CD4-positive, CD25-positive, alpha-beta regulatory T cell (primary cell): ENCODE measurements at regions not wholly inside any gene's neighbourhood (a gene's known extent, or its start where the extent isn't known, plus 50 kb on each side); places are given as distances from the start of the nearest gene placed in this dataset.

Experiments used
- ATAC-seq, 2 donors: fragments of 150-1000 bp; cut with Tn5 transposase; one replicate each; pipeline ENCODE4 v1.10.0; 2021; ENCODE audit warnings: low read depth in 2 of 2, moderate number of reproducible peaks in 2 of 2, moderate library complexity in 1 of 2
- DNase-seq, 3 donors: peaks; one replicate each; pipeline versions ENCODE4 v3.0.0 to v3.0.0-alpha.2; 2012 to 2022; ENCODE audit warnings: mixed read lengths in 1 of 3
- H3K27ac ChIP-seq: one replicate; pipeline ENCODE4 v1.7.0; 2013; ENCODE audit warnings: mild to moderate bottlenecking, low read length; ENCODE audit not compliant: insufficient read depth, poor library complexity, severe bottlenecking
- H3K27me3 ChIP-seq: one replicate; pipeline ENCODE4 v1.7.0; 2013; ENCODE audit warnings: low read length; ENCODE audit not compliant: control insufficient read depth, insufficient read depth
- H3K36me3 ChIP-seq: one replicate; pipeline ENCODE4 v1.7.0; 2013; ENCODE audit warnings: mild to moderate bottlenecking, low read length, moderate library complexity; ENCODE audit not compliant: control insufficient read depth, insufficient read depth
- H3K4me1 ChIP-seq: 2 replicates; pipeline ENCODE4 v1.7.0; 2013; ENCODE audit warnings: mild to moderate bottlenecking, low read length; ENCODE audit not compliant: insufficient read depth, control insufficient read depth, poor library complexity, severe bottlenecking
- H3K4me3 ChIP-seq: one replicate; pipeline ENCODE4 v1.7.0; 2013; ENCODE audit warnings: low read depth, mild to moderate bottlenecking, low read length, moderate library complexity
- H3K9me3 ChIP-seq, 2 experiments: 1 replicate in 1 of 2; 2 replicates in 1 of 2; pipeline ENCODE4 v1.7.0; 2013; ENCODE audit warnings: low read length in 2 of 2, mild to moderate bottlenecking in 1 of 2, moderate library complexity in 1 of 2; ENCODE audit not compliant: control insufficient read depth in 2 of 2
- H3K27ac Mint-ChIP-seq, 3 donors: one replicate each; pipeline ENCODE4 v1.8.0; 2020 to 2022; ENCODE audit warnings: mild to moderate bottlenecking in 3 of 3, mixed read lengths in 3 of 3, moderate library complexity in 2 of 3
- H3K27me3 Mint-ChIP-seq: one replicate; pipeline ENCODE4 v1.8.0; 2022; ENCODE audit warnings: mild to moderate bottlenecking, mixed read lengths
- H3K36me3 Mint-ChIP-seq: one replicate; pipeline ENCODE4 v1.8.0; 2020; ENCODE audit warnings: mixed read lengths
- H3K4me1 Mint-ChIP-seq, 4 donors: one replicate each; pipeline ENCODE4 v1.8.0; 2020 to 2022; ENCODE audit warnings: mixed read lengths in 4 of 4, mild to moderate bottlenecking in 1 of 4
- H3K4me3 Mint-ChIP-seq, 4 donors: one replicate each; pipeline ENCODE4 v1.8.0; 2020 to 2022; ENCODE audit warnings: mild to moderate bottlenecking in 4 of 4, mixed read lengths in 4 of 4, moderate library complexity in 3 of 4
- H3K9me3 Mint-ChIP-seq, 7 donors: one replicate each; pipeline ENCODE4 v1.8.0; 2020 to 2022; ENCODE audit warnings: mixed read lengths in 7 of 7, mild to moderate bottlenecking in 3 of 7, moderate library complexity in 2 of 7

GRCh38 chr2:225120186-225120585, 77.9 kb upstream of the DOCK10 start:
- H3K4me1 ChIP-seq: no peaks in the 10 kb centered on the region
- no peak overlapping the region for H3K27ac ChIP-seq
- peaks cover 7% of the 10 kb centered on the region for H3K27me3 ChIP-seq
- no peak overlapping the region for H3K4me3 ChIP-seq
- no peaks in the 10 kb centered on the region for H3K36me3 ChIP-seq
- DNase-seq (no peak), ATAC-seq (no peak)
- H3K9me3 ChIP-seq: no peaks in the 10 kb centered on the region
- H3K27ac Mint-ChIP-seq: no peak overlapping the region
- H3K27me3 Mint-ChIP-seq: peaks cover 23% of the 10 kb centered on the region
- H3K36me3 Mint-ChIP-seq: no peaks in the 10 kb centered on the region
- peaks cover 0 to 2% (median 0%) of the 10 kb centered on the region in 7 donors for H3K9me3 Mint-ChIP-seq
- H3K4me1 Mint-ChIP-seq: peaks cover 0 to 5% (median under 1%) of the 10 kb centered on the region in 4 donors
- no peak overlapping the region for H3K4me3 Mint-ChIP-seq

GRCh38 chr2:225117051-225117716, 74.9 kb upstream of the DOCK10 start:
- DNase-seq (peak in 1 of 3 donors; percentile 2), ATAC-seq (no peak)
- H3K9me3 Mint-ChIP-seq: peaks cover 0 to 2% (median 0%) of the 10 kb centered on the region in 7 donors
- Histone ChIP-seq H3K36me3 (no peaks in the 10 kb centered on the region), H3K4me1 (no peaks in the 10 kb centered on the region), H3K27ac (no peak overlapping the region), H3K9me3 (no peaks in the 10 kb centered on the region), H3K27me3 (peaks cover 6% of the 10 kb centered on the region), H3K4me3 (no peak overlapping the region)
- H3K4me1 Mint-ChIP-seq: peaks cover 0 to 3% (median 0%) of the 10 kb centered on the region in 4 donors
- H3K36me3 Mint-ChIP-seq: no peaks in the 10 kb centered on the region
- H3K27me3 Mint-ChIP-seq: peaks cover 23% of the 10 kb centered on the region
- H3K27ac Mint-ChIP-seq: no peak overlapping the region
- H3K4me3 Mint-ChIP-seq: no peak overlapping the region

- Mint-ChIP-seq H3K36me3 (no peaks in the 10 kb centered on the region), H3K27ac (no peak overlapping the region), H3K27me3 (peaks cover 23% of the 10 kb centered on the region), H3K4me3 (no peak overlapping the region), H3K9me3 (peaks cover 0 to 2% (median 0%) of the 10 kb centered on the region in 7 donors), H3K4me1 (peaks cover 0 to 3% (median 0%) of the 10 kb centered on the region in 4 donors)
- Histone ChIP-seq H3K27me3 (peaks cover 5% of the 10 kb centered on the region), H3K27ac (no peak overlapping the region), H3K4me1 (no peaks in the 10 kb centered on the region), H3K36me3 (no peaks in the 10 kb centered on the region), H3K4me3 (no peak overlapping the region), H3K9me3 (no peaks in the 10 kb centered on the region)
- ATAC-seq (no peak), DNase-seq (no peak)
These were observed 72.6 kb upstream of the DOCK10 start for GRCh38 chr2:225114786-225115323.

- Mint-ChIP-seq H3K36me3 (no peaks in the 10 kb centered on the region), H3K4me3 (no peak overlapping the region), H3K27me3 (peaks cover 22% of the 10 kb centered on the region), H3K27ac (no peak overlapping the region), H3K9me3 (peaks cover 0 to 2% (median 0%) of the 10 kb centered on the region in 7 donors), H3K4me1 (peaks cover 0 to 3% (median 0%) of the 10 kb centered on the region in 4 donors)
- Histone ChIP-seq H3K27me3 (peaks cover 5% of the 10 kb centered on the region), H3K4me3 (no peak overlapping the region), H3K36me3 (no peaks in the 10 kb centered on the region), H3K4me1 (no peaks in the 10 kb centered on the region), H3K9me3 (no peaks in the 10 kb centered on the region), H3K27ac (no peak overlapping the region)
- no peak for DNase-seq
- no peak for ATAC-seq
These were observed 71.2 kb upstream of the DOCK10 start for GRCh38 chr2:225113371-225114015.

- Histone ChIP-seq H3K4me3 (no peak overlapping the region), H3K27ac (no peak overlapping the region), H3K36me3 (no peaks in the 10 kb centered on the region), H3K27me3 (peaks cover 5% of the 10 kb centered on the region), H3K4me1 (no peaks in the 10 kb centered on the region), H3K9me3 (no peaks in the 10 kb centered on the region)
- ATAC-seq: peak in 1 of 2 donors; percentile 14
- Mint-ChIP-seq H3K27me3 (peaks cover 24% of the 10 kb centered on the region), H3K9me3 (peaks cover 0 to 2% (median 0%) of the 10 kb centered on the region in 7 donors), H3K27ac (peak overlapping the region in 1 of 3 donors; percentile 21), H3K36me3 (no peaks in the 10 kb centered on the region), H3K4me3 (no peak overlapping the region), H3K4me1 (peaks cover 0 to 3% (median 0%) of the 10 kb centered on the region in 4 donors)
- DNase-seq: no peak
These were observed 70.3 kb upstream of the DOCK10 start for GRCh38 chr2:225112362-225113126.

GRCh38 chr2:225108805-225109204, 66.5 kb upstream of the DOCK10 start:
- Histone ChIP-seq H3K27ac (no peak overlapping the region), H3K9me3 (no peaks in the 10 kb centered on the region), H3K36me3 (no peaks in the 10 kb centered on the region), H3K4me1 (no peaks in the 10 kb centered on the region), H3K4me3 (no peak overlapping the region), H3K27me3 (peaks cover 9% of the 10 kb centered on the region)
- Mint-ChIP-seq H3K27me3 (peaks cover 17% of the 10 kb centered on the region), H3K36me3 (no peaks in the 10 kb centered on the region), H3K4me1 (no peaks in the 10 kb centered on the region), H3K4me3 (peak overlapping the region in 1 of 4 donors; percentile 68), H3K9me3 (peaks cover 0 to 2% (median 0%) of the 10 kb centered on the region in 7 donors), H3K27ac (no peak overlapping the region)
- DNase-seq (no peak), ATAC-seq (no peak)

- H3K4me1 Mint-ChIP-seq: no peaks in the 10 kb centered on the region
- Histone ChIP-seq H3K27me3 (peaks cover 9% of the 10 kb centered on the region), H3K27ac (no peak overlapping the region), H3K4me3 (no peak overlapping the region), H3K36me3 (no peaks in the 10 kb centered on the region), H3K4me1 (no peaks in the 10 kb centered on the region), H3K9me3 (no peaks in the 10 kb centered on the region)
- H3K9me3 Mint-ChIP-seq: peaks cover 0 to 2% (median 0%) of the 10 kb centered on the region in 7 donors
- peaks cover 17% of the 10 kb centered on the region for H3K27me3 Mint-ChIP-seq
- ATAC-seq (no peak), DNase-seq (no peak)
- no peaks in the 10 kb centered on the region for H3K36me3 Mint-ChIP-seq
- no peak overlapping the region for H3K27ac Mint-ChIP-seq
- H3K4me3 Mint-ChIP-seq: no peak overlapping the region
These were observed 62.7 kb upstream of the DOCK10 start for GRCh38 chr2:225104971-225105370.
